Stomach (tissue), 8 donors: ENCODE measurements at regions not wholly inside any gene's neighbourhood (a gene's known extent, or its start where the extent isn't known, plus 50 kb on each side); places are given as distances from the start of the nearest gene placed in this dataset.

Source experiments
- DNase-seq, 2 donors: peaks; one replicate each; pipeline versions ENCODE4 v3.0.0 to v3.0.0-alpha.2; 2013 to 2019
- H3K27ac ChIP-seq, 5 donors: fragments of 200-600 bp in 4 of 5; sonication (generic) in 4 of 5; one replicate each; pipeline ENCODE4 v1.5.1; 2013 to 2019; ENCODE audit warnings: mild to moderate bottlenecking in 1 of 5, moderate library complexity in 1 of 5
- H3K27me3 ChIP-seq, 3 donors: fragments of 200-600 bp; sonication (generic); one replicate each; pipeline ENCODE4 v1.5.1; 2017 to 2019; ENCODE audit warnings: mixed run types in 1 of 3
- H3K36me3 ChIP-seq, 4 donors: fragments of 200-600 bp; sonication (generic); 1 replicate in 3 of 4; 2 replicates in 1 of 4; pipeline ENCODE4 v1.5.1; 2016 to 2019
- H3K4me1 ChIP-seq, 4 donors: fragments of 200-600 bp; sonication (generic); one replicate each; pipeline ENCODE4 v1.5.1; 2016 to 2019
- H3K4me3 ChIP-seq, 4 donors: fragments of 200-600 bp; sonication (generic) in 3 of 4; one replicate each; pipeline ENCODE4 v1.5.1; 2016 to 2019; ENCODE audit warnings: mild to moderate bottlenecking in 1 of 4
- H3K9me3 ChIP-seq, 4 donors: fragments of 200-600 bp; sonication (generic); one replicate each; pipeline ENCODE4 v1.5.1; 2016 to 2019
- CTCF ChIP-seq, 7 experiments: fragments of 450-650 bp in 4 of 7; fragments of 200-600 bp in 3 of 7; sonication (generic) in 3 of 7; IDR thresholded peaks; one replicate each; pipeline ENCODE4 v1.5.1; 2016 to 2019; ENCODE audit warnings: antibody characterized with exemption in 7 of 7, control low read depth in 2 of 7, mild to moderate bottlenecking in 1 of 7
- EP300 ChIP-seq: sonication (generic); formaldehyde crosslinking; IDR thresholded peaks from one replicate; pipeline ENCODE4 v1.6.1; 2017; ENCODE audit warnings: antibody characterized with exemption
- POLR2A ChIP-seq, 4 donors: fragments of 450-650 bp; IDR thresholded peaks; one replicate each; pipeline ENCODE4 v1.6.1; 2016; ENCODE audit warnings: antibody characterized with exemption in 4 of 4, control low read depth in 2 of 4, mild to moderate bottlenecking in 1 of 4, moderate library complexity in 1 of 4
- POLR2AphosphoS5 ChIP-seq, 3 donors: sonication (generic); formaldehyde crosslinking; IDR thresholded peaks; one replicate each; pipeline ENCODE4 v1.6.1; 2016; ENCODE audit warnings: antibody characterized with exemption in 3 of 3
- WGBS, 5 donors: extraction: QIAGEN DNeasy Blood & Tissue Kit in 3 of 5; methylation state at CpG; one replicate each; pipeline versions ENCODE4 v1.1.5 to v1.1.7; 2013 to 2018; 5-methylcytosine and 5-hydroxymethylcytosine counted together
- intact Hi-C: fragments of 100-400 bp; cut with DNase I; formaldehyde crosslinking; loops from one replicate; pipeline ENCODE4 v1.15.1; 2023; ENCODE audit warnings: low total_unique reads
- donor health status: healthy with polysubstance abuse.
- donor health status: Bipolar disorder and iron deficiency.
- donor health status: healthy.

DNA sequence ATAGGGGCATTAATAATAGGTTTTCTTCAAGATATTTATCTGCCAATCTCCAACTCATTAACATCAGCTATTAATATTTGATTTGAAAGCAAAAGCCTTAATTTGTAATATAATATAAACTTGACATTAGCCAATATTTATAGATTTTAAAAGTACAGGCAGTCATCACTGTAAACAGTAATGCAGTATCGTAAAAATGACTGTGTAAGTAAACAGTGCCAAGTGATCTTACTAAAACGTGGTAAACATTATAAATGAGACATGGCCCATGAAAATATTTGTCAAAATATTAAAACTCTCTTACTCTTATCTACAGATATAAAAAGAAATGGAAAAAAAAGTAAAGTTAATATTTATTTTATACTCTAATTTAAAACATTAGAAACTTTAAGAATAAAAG lies 101.6 kb upstream of the EPHA6 start:
- no peak for DNase-seq
- no peaks in the 10 kb centered on the region for H3K27me3 ChIP-seq
- no peak overlapping the region for H3K27ac ChIP-seq
- no peaks in the 10 kb centered on the region for H3K36me3 ChIP-seq
- H3K4me1 ChIP-seq: no peaks in the 10 kb centered on the region
- 34 to 47% (median 44%) methylated on average over 2 of the region's 2 CpGs for WGBS, 5 donors
- H3K4me3 ChIP-seq: no peak overlapping the region
- intact Hi-C loops: no loop called here
- no peak for TF ChIP-seq CTCF (IDR thresholded peaks at IDR 0.05)
- no peak for TF ChIP-seq POLR2A (IDR thresholded peaks at IDR 0.05)
- TF ChIP-seq EP300: no peak
- TF ChIP-seq POLR2AphosphoS5 (IDR thresholded peaks at IDR 0.05): no peak
- H3K9me3 ChIP-seq: peaks cover 0 to 15% (median 0%) of the 10 kb centered on the region in 4 donors

- intact Hi-C loops: no loop called here
- Histone ChIP-seq H3K27me3 (no peaks in the 10 kb centered on the region), H3K4me3 (no peak overlapping the region), H3K4me1 (no peaks in the 10 kb centered on the region), H3K36me3 (no peaks in the 10 kb centered on the region), H3K9me3 (peaks cover 0 to 8% (median 0%) of the 10 kb centered on the region in 4 donors), H3K27ac (no peak overlapping the region)
- no peak for DNase-seq
- WGBS, 5 donors: 65 to 80% (median 71%) methylated on average over 3 of the region's 3 CpGs
- TF ChIP-seq POLR2A (IDR thresholded peaks at IDR 0.05) (no peak), EP300 (no peak)
These were observed 94.5 kb upstream of the EPHA6 start for GRCh38 chr3:96719921-96720320.

GRCh38 chr3:96731031-96731430 lies 83.4 kb upstream of the EPHA6 start:
- Histone ChIP-seq H3K27ac (no peak overlapping the region), H3K36me3 (no peaks in the 10 kb centered on the region), H3K27me3 (no peaks in the 10 kb centered on the region), H3K4me3 (no peak overlapping the region), H3K4me1 (no peaks in the 10 kb centered on the region), H3K9me3 (no peaks in the 10 kb centered on the region)
- DNase-seq: no peak
- TF ChIP-seq EP300: no peak
- TF ChIP-seq CTCF (IDR thresholded peaks at IDR 0.05): no peak
- no peak for TF ChIP-seq POLR2AphosphoS5 (IDR thresholded peaks at IDR 0.05)
- no peak for TF ChIP-seq POLR2A (IDR thresholded peaks at IDR 0.05)
- intact Hi-C loops: no loop called here

DNA sequence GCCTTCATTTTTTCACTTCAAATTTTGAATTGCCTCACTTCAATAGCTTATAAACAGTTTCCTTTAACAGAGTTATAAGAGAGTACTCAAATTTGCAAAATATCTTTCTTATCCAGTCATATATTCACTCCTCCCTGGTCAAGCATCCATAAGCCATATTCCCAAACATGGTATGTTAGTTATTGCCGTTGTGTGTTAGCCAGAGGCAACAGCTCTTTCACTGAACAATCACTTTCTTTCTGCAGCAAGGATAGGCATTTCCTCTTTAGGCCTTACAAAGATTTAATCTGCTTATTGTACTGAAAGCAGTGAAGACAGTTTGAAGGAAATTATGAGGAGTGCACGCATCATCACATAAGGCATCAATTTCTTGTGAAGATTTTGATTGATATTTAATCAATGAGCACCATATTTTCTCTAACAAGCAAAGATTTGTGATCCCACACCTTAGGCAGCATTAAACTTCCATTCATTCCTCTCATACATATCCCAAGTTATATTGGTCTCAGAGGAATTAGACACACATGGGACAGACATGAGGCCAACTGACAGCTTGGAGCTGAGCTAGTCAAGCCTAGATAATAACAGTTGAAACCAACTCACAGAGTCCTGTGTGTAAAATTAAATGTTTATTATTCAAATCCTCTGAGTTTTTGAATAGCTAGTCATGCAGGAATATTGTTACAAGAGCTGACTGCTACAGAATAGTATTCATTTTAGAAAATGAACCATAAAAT lies 80.0 kb upstream of the EPHA6 start:
- TF ChIP-seq POLR2A (IDR thresholded peaks at IDR 0.05) (no peak), EP300 (no peak), CTCF (IDR thresholded peaks at IDR 0.05) (no peak), POLR2AphosphoS5 (IDR thresholded peaks at IDR 0.05) (no peak)
- Histone ChIP-seq H3K4me1 (no peaks in the 10 kb centered on the region), H3K27me3 (no peaks in the 10 kb centered on the region), H3K9me3 (peaks cover 0 to 11% (median 3%) of the 10 kb centered on the region in 4 donors), H3K27ac (no peak overlapping the region), H3K36me3 (no peaks in the 10 kb centered on the region), H3K4me3 (no peak overlapping the region)
- DNase-seq: no peak
- 71 to 88% (median 80%) methylated on average over 2 of the region's 2 CpGs for WGBS, 5 donors
- intact Hi-C loops: no loop called here

GRCh38 chr3:96748139-96748538 lies 66.3 kb upstream of the EPHA6 start:
- DNase-seq: no peak
- TF ChIP-seq CTCF (IDR thresholded peaks at IDR 0.05) (no peak), POLR2AphosphoS5 (IDR thresholded peaks at IDR 0.05) (no peak), POLR2A (IDR thresholded peaks at IDR 0.05) (no peak), EP300 (no peak)
- Histone ChIP-seq H3K36me3 (no peaks in the 10 kb centered on the region), H3K4me1 (no peaks in the 10 kb centered on the region), H3K27me3 (no peaks in the 10 kb centered on the region), H3K9me3 (peaks cover 0 to 13% (median 9%) of the 10 kb centered on the region in 4 donors), H3K27ac (no peak overlapping the region), H3K4me3 (no peak overlapping the region)
- intact Hi-C loops: no loop called here
